DMS53 treated with DMSO at 0.1 percent for 48 hours (cell line): ENCODE measurements at regions not wholly inside any gene's neighbourhood (a gene's known extent, or its start where the extent isn't known, plus 50 kb on each side); places are given as distances from the start of the nearest gene placed in this dataset.

Experiments used
- DNase-seq: peaks from one replicate; lab custom pipeline; 2025; ENCODE audit not compliant: unreplicated experiment; lab: John Stamatoyannopoulos, UW

DNA sequence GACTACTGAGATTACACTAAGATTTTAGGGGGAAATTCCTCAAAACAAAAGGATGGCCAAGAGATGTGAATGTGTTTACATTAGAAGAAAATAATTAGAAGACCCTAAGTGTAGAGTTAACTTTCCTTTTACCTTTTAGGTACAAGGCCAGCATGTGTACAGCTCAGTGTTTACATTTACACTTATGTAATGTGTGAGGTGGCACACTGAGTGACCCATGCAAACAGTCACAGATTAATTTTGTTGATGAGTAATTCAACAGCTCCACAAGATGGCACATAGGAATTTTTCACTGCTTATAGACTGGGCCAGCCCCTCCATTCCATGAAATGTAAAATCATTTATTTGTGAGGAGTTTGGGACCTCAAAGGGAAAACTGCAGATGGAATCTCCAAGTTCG is 90.1 kb upstream of the SLC12A2 start:
- peak; percentile 56 for DNase-seq

DNA sequence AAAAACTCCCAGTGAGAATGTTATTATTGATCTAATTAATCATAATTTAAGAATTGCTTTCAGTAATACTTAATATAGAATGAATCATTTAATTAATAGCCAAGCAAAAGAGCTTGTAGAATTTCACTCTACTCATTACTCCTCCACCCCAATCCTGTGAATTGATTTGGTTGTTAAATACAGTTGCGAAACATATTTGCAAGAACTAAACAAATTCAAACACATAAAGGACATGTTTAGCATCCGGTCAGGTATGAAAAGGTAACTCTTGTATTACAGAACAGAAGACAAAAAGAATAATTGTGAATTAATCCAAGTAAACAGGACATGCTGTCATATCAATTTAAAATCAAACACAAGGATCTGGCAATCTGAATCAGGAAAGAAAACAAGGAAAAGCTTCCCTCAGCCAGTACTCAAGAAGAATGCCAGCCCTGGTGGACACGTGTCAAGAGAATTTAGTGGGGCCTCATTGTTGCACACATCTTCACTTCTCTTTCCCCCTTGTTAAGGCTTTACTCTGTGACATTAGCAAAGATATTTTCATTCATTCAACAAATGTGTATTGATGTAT is 89.4 kb upstream of the SLC12A2 start:
- DNase-seq = no peak

DNA sequence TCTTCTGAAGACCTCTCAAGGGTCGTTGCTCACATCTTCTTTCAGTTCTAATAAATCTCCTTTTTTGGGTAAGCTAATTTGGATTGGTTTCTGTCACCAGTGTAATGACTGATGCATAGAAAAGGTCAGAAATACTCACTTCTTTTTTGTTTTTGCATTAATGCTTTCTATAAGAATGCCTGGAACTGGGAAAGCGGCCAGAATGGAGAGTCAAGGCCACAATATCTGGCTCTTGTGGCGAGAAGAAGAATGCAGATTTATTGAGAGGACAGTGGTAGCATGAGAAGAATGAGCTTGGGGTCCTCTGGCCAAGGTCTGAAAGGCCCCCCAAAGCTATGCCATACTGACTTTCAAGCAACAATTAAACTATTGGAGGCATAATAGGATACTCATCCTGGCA is 88.0 kb upstream of the SLC12A2 start:
- no peak for DNase-seq

DNA sequence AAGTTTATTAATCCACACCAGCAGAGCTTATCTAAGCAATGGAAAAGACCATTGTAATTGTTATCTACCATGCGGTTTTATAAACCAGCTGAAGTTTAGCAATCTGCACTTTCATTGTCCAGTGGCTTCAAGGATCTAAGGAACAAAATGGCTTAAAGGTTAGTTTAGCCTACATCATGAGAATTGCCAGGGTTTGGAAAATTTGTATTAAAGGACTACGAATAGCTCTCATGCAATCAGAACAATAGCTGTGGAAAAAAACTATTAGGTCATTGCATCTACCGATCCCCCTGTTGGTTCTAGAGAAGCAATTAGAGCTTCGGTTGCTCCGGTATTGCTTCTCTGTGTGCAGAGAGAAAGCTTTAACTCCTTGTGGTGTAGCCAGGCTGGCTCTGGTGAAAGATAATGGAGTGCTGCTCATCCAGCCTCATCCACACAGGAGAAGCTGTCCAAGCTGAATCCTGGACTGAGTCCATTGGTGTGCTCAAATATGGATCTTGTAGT is 86.3 kb upstream of the SLC12A2 start:
- DNase-seq = no peak

DNA sequence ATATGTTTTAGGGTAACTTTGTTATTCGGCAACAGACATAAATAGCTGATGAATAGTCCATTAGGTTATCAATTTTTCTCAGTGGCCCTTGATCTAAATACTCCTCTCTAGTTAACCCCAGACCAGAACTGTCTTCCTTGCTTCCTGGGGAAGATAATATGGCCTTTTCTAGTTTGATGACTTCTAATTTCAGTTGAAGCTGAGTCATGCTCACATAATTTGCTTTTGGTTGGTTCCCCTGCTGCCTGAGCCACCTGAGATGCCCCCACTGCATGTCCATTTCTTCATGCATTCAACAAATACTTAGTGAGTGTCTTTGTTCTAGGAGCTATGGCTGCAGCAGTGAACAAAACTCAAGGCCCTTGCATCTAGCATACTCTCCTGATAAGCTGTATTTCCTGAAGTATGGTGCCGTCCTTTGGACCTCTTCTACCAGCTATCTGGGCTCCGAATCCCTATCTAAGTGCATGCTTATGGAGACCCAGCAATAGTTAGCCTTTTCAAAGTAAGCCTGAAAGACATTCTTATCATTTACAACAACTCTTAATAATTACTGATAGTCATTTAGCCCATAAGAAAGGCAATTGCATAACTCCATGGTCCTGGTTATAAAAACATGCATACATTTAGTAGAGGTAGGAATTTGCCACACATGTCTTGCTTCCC is 84.5 kb upstream of the SLC12A2 start:
- no peak for DNase-seq

DNA sequence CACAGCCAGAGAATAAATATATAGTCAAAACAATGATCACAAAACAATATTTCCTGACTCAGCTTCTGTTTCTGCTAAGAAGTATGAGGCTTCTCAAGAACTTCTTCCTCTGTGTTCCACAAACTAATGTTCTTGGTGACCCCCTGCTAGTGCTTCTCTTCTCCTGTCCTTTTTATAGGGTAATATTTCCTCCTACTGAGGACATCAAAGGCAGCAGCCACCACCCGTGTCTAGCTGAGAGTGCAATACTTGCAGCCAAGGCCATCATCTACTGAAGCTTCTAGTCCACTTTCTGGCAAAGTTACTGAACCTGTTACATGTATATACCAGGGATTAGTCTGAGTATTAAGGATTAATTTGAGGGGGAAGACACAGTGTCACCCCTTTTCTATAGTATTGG is 83.7 kb upstream of the SLC12A2 start:
- no peak for DNase-seq

DNA sequence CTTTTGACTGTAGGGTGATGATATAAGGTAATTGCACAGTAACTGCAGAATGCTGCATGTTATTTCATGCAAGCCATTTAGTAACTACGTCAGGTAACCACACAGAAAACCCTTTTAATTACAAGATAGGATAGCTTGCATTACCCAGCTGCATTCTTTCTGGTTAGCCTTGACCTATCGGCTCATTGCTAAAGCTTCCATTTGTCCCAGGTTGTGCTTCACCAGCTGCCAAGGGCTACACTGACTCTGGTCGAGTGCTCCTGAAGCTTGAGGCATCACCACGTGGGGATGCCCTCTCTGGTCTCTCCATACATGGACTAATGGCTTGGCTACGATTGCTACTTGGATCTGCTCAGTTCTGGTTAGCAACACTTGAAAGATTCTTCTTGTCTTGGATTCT is 81.1 kb upstream of the SLC12A2 start:
- no peak for DNase-seq

DNA sequence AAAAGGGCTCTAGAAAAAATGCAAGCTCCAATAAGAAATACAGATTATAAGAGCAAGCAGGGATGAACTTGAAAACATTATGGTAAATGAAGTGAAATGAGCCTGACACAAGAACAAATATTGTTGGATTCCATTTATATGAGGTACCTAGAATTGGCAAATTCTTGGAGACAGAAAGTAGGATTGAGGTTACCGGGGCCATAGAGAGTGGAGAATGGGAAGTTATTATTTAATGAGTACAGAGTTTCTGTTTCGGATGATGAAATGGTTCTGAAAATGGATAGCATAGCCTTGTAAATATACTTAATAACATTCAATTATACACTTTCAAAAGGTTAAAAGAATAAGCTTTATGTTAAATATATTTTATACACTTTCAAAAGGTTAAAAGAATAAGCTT is 75.6 kb upstream of the SLC12A2 start:
- DNase-seq = no peak

DNA sequence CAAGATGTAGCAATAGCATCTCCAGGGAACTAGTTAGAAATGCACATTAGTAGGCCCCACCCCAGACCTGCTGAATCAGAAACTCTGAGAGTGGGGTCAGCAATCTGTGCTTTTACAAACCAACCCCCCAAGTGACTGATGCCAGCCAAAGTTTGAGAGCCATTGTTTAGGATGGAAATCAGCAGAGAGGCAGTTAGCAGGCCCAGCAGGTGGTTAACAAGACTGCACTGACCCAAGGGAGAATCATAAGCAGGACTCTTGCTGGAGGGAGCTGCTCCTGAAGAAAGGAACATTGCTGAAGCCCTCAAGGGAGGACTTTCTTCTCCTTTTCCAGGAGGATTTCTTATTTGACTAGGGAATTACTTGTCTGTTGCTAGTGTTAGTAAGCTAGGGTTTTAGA is 74.2 kb upstream of the SLC12A2 start:
- DNase-seq = no peak

DNA sequence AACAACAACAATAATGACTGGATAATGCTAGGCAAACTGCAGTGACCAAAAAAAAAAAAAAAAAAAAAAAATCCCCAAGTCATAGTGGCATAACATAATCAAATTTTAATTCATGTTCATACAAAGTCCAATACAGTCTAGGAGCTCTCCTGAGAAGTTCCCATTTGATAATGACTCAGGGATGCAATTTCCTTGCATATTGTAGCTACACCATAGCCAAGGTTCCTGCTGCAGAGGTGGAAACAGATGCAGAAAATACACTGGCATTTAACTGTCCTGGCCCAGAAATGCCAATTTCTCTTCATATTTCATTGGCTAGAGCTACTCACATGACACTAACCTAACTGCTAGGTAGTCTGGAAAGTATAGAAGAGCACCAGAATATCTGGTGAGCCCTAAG is 72.2 kb upstream of the SLC12A2 start:
- DNase-seq = no peak

DNA sequence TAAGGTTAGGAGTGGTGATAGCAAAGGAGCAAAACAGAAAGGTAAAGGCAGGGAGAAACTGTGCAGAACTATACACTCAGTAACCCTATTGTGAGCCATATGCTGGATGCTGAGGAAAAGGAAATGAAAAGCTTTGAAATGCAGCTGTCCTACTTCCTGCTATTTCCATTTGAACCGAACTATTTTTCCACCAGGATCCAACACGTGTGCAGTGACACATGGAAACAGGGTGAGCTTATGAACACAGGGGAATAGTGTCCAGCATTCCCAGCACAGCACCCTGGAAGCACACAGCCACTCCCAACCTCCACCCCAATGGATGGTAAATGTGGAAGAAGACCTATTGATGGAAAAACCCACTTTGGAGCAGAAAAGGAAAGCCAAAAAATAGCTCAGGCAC is 69.0 kb upstream of the SLC12A2 start:
- DNase-seq = peak; percentile 5

DNA sequence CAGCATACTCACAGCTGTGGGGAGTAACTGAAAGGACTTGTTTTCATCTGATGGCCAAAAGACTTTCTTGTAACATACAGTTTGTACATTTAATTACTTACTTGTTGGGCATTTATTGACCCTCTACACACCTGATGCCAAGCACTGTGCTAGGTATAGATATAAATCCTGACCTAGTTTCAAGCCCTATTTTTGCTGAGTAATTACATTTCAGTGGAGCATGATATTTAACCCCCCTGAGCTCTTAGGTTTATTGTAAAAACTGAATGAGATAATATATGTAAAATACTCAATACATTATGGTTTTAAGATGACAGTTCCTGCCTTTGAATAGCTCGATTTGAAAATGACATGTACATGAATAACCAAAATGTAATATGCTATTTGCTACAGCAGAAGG is 68.1 kb upstream of the SLC12A2 start:
- no peak for DNase-seq

DNA sequence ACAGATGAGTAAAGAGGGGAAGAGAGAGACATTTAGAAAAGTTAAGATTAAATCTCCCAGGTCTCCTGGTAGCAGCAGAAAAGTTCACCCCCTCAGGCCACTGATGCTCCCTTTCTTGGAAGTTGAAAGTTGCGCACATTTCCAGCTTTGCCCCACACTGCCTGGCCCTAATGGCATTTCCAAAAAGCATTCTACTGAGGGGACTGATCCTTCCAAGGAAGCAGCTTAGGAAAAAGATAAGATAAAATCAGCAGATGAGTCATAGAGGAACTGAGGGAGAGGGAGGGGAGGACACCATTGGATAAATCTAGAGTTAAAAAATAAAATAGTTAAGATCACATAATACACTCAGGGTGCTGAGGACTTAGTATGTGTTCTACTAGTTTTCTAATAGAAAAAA is 67.6 kb upstream of the SLC12A2 start:
- no peak for DNase-seq

DNA sequence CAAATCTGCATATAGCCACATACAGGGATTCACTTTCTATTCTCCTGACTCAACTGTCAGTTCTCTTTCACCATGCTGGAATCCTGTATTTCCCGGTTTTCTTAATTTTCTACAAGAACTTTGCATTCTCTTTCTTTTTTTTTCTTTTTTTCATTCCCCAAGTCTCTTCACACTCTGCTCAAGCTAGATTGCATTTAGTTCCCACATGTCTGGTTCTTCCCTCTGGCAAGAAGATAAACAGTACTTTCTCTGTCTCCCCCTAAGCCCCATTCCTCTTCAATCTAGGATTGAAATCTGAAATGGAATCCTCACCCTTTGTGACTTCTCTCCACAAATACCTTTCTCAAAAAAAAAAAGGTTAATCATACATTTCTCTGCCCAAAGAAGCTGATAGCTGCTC is 64.2 kb upstream of the SLC12A2 start:
- DNase-seq = no peak

DNA sequence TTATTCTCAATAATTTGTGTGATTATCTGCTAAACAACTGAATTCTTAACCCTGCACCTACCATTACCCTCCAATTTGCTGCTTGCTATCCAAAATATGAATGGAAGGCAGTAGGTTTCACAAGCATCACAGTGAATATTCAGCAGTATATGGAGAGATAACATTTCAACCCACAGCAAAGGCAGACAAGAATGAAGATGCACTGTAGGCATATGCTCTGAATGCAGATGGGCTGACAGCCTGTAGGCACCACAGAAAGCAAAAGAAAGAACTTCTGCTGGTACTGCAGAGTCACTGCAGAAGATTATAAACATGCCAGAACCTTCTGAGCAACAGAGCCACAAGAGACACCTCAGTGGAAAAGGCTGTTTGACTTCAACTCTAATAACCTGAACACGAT is 63.6 kb upstream of the SLC12A2 start:
- no peak for DNase-seq

DNA sequence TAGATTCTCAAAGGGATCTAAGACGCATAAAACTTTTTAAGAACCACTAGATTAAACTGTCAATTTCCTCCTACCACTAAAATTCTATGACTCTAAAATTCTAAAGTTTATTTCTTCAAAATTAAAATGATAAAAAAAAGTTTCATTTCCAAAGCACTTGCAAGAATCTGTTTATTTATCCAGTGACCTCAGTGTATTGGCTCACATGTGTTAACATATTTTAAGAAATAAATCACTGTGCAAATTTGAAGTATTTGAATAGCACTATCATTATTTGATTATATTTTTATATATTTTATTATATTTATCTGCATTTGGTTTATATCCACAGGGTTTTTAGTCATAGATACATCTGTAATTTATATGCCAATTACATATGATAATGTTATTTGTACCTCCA is 62.2 kb upstream of the SLC12A2 start:
- no peak for DNase-seq
